Gastrocnemius medialis (tissue), 4 donors: ENCODE measurements at regions not wholly inside any gene's neighbourhood (a gene's known extent, or its start where the extent isn't known, plus 50 kb on each side); places are given as distances from the start of the nearest gene placed in this dataset.

Experiments
- ATAC-seq, 2 donors: fragments of 150-250 bp; one replicate each; pipeline ENCODE4 v1.9.1; 2016
- DNase-seq, 2 donors: peaks; one replicate each; pipeline ENCODE4 v3.0.0-alpha.2; 2019
- H3K27ac ChIP-seq, 4 donors: fragments of 200-600 bp; sonication (generic); 1 replicate in 1 of 4; 2 replicates in 3 of 4; pipeline ENCODE4 v1.5.1; 2016 to 2018; ENCODE audit warnings: mild to moderate bottlenecking in 2 of 4, moderate library complexity in 1 of 4
- H3K27me3 ChIP-seq, 3 donors: fragments of 200-600 bp; sonication (generic) in 2 of 3; 1 replicate in 1 of 3; 2 replicates in 2 of 3; pipeline versions ENCODE4 v1.5.1 to v1.6.0; 2016 to 2019; ENCODE audit warnings: mild to moderate bottlenecking in 1 of 3, moderate library complexity in 1 of 3
- H3K36me3 ChIP-seq, 2 donors: fragments of 200-600 bp; sonication (generic) in 1 of 2; one replicate each; pipeline ENCODE4 v1.5.1; 2017 to 2018
- H3K4me1 ChIP-seq, 2 donors: fragments of 200-600 bp; sonication (generic) in 1 of 2; one replicate each; pipeline ENCODE4 v1.5.1; 2016 to 2017; ENCODE audit warnings: mild to moderate bottlenecking in 2 of 2
- H3K4me3 ChIP-seq, 4 donors: fragments of 200-600 bp; sonication (generic) in 3 of 4; 1 replicate in 1 of 4; 2 replicates in 3 of 4; pipeline ENCODE4 v1.5.1; 2016 to 2019; ENCODE audit warnings: mild to moderate bottlenecking in 2 of 4
- H3K9me3 ChIP-seq, 3 donors: fragments of 200-600 bp; sonication (generic) in 2 of 3; 1 replicate in 1 of 3; 2 replicates in 2 of 3; pipeline ENCODE4 v1.5.1; 2016 to 2019
- CTCF ChIP-seq, 5 experiments: fragments of 450-650 bp in 3 of 5; fragments of 200-600 bp in 2 of 5; sonication (generic) in 2 of 5; IDR thresholded peaks in 4 of 5; conservative IDR thresholded peaks in 1 of 5; 1 replicate in 4 of 5; 2 replicates in 1 of 5; pipeline ENCODE4 v1.5.1; 2016 to 2019; ENCODE audit warnings: antibody characterized with exemption in 5 of 5, mild to moderate bottlenecking in 3 of 5, moderate library complexity in 3 of 5
- POLR2A ChIP-seq, 2 donors: fragments of 450-650 bp; IDR thresholded peaks; one replicate each; pipeline ENCODE4 v1.6.1; 2017; ENCODE audit warnings: antibody characterized with exemption in 2 of 2, mild to moderate bottlenecking in 2 of 2, moderate library complexity in 2 of 2
- in situ Hi-C, 4 donors: fragments of 200-750 bp; cut with MboI; loops; one replicate each; pipeline versions ENCODE4 v1.15.0 to v1.8.0; 2017; ENCODE audit warnings: low sequenced_read_pairs in 4 of 4
- intact Hi-C: fragments of 100-400 bp; cut with DNase I; formaldehyde crosslinking; loops from one replicate; pipeline ENCODE4 v1.15.1; 2023; ENCODE audit warnings: low total_unique reads

GRCh38 chr5:29750453-29750852 lies 1443.0 kb upstream of the CDH6 start:
- no peak overlapping the region for H3K4me3 ChIP-seq
- TF ChIP-seq CTCF (IDR thresholded peaks at IDR 0.05 in 4 of 5, conservative IDR thresholded peaks at IDR 0.05 in 1 of 5) = no peak
- no peak for TF ChIP-seq POLR2A (IDR thresholded peaks at IDR 0.05)
- no peaks in the 10 kb centered on the region for H3K4me1 ChIP-seq
- intact Hi-C loops = no loop called here
- DNase-seq (no peak), ATAC-seq (no peak)
- in situ Hi-C loops = no loop called here
- no peak overlapping the region for H3K27ac ChIP-seq
- H3K36me3 ChIP-seq = no peaks in the 10 kb centered on the region
- no peaks in the 10 kb centered on the region for H3K9me3 ChIP-seq
- no peaks in the 10 kb centered on the region for H3K27me3 ChIP-seq

GRCh38 chr5:29744618-29745017 lies 1448.9 kb upstream of the CDH6 start:
- intact Hi-C loops (no loop called here), in situ Hi-C loops (no loop called here)
- no peak for ATAC-seq

GRCh38 chr5:29720954-29721353 lies 1472.5 kb upstream of the CDH6 start:
- in situ Hi-C loops (no loop called here), intact Hi-C loops (no loop called here)
- ATAC-seq (no peak), DNase-seq (no peak)
- TF ChIP-seq CTCF (IDR thresholded peaks at IDR 0.05 in 4 of 5, conservative IDR thresholded peaks at IDR 0.05 in 1 of 5) (no peak), POLR2A (IDR thresholded peaks at IDR 0.05) (no peak)
- H3K27me3 ChIP-seq = no peaks in the 10 kb centered on the region
- no peaks in the 10 kb centered on the region for H3K4me1 ChIP-seq
- no peak overlapping the region for H3K4me3 ChIP-seq
- no peak overlapping the region for H3K27ac ChIP-seq
- no peaks in the 10 kb centered on the region for H3K9me3 ChIP-seq
- no peaks in the 10 kb centered on the region for H3K36me3 ChIP-seq

More at GRCh38 chr5:29744618-29745017, 1448.9 kb upstream of the CDH6 start:
- DNase-seq = no peak
- H3K27me3 ChIP-seq = no peaks in the 10 kb centered on the region
- no peak overlapping the region for H3K4me3 ChIP-seq
- no peak overlapping the region for H3K27ac ChIP-seq
- no peaks in the 10 kb centered on the region for H3K36me3 ChIP-seq
- H3K4me1 ChIP-seq = no peaks in the 10 kb centered on the region
- no peaks in the 10 kb centered on the region for H3K9me3 ChIP-seq
- no peak for TF ChIP-seq POLR2A (IDR thresholded peaks at IDR 0.05)
- TF ChIP-seq CTCF (IDR thresholded peaks at IDR 0.05 in 4 of 5, conservative IDR thresholded peaks at IDR 0.05 in 1 of 5) = no peak

- no peaks in the 10 kb centered on the region for H3K9me3 ChIP-seq
- DNase-seq (no peak), ATAC-seq (no peak)
- no peaks in the 10 kb centered on the region for H3K36me3 ChIP-seq
- H3K4me1 ChIP-seq = no peaks in the 10 kb centered on the region
- no peaks in the 10 kb centered on the region for H3K27me3 ChIP-seq
- no peak overlapping the region for H3K4me3 ChIP-seq
- no peak overlapping the region for H3K27ac ChIP-seq
- TF ChIP-seq CTCF (IDR thresholded peaks at IDR 0.05 in 4 of 5, conservative IDR thresholded peaks at IDR 0.05 in 1 of 5) (no peak), POLR2A (IDR thresholded peaks at IDR 0.05) (no peak)
- in situ Hi-C loops (no loop called here), intact Hi-C loops (no loop called here)
Measured at GRCh38 chr5:29719171-29719570, 1474.3 kb upstream of the CDH6 start.

GRCh38 chr5:29715167-29715566 lies 1478.3 kb upstream of the CDH6 start:
- TF ChIP-seq POLR2A (IDR thresholded peaks at IDR 0.05) (no peak), CTCF (IDR thresholded peaks at IDR 0.05 in 4 of 5, conservative IDR thresholded peaks at IDR 0.05 in 1 of 5) (no peak)
- Histone ChIP-seq H3K9me3 (no peaks in the 10 kb centered on the region), H3K36me3 (no peaks in the 10 kb centered on the region), H3K4me1 (no peaks in the 10 kb centered on the region), H3K27me3 (no peaks in the 10 kb centered on the region), H3K27ac (no peak overlapping the region), H3K4me3 (no peak overlapping the region)
- in situ Hi-C loops = no loop called here
- ATAC-seq = no peak
- DNase-seq = no peak
- intact Hi-C loops = no loop called here
